SKM-1 (cell line): ENCODE measurements at regions not wholly inside any gene's neighbourhood (a gene's known extent, or its start where the extent isn't known, plus 50 kb on each side); places are given as distances from the start of the nearest gene placed in this dataset.

Source experiments
- DNase-seq: peaks from one replicate; lab custom pipeline; 2025; ENCODE audit not compliant: unreplicated experiment; lab: John Stamatoyannopoulos, UW

DNA sequence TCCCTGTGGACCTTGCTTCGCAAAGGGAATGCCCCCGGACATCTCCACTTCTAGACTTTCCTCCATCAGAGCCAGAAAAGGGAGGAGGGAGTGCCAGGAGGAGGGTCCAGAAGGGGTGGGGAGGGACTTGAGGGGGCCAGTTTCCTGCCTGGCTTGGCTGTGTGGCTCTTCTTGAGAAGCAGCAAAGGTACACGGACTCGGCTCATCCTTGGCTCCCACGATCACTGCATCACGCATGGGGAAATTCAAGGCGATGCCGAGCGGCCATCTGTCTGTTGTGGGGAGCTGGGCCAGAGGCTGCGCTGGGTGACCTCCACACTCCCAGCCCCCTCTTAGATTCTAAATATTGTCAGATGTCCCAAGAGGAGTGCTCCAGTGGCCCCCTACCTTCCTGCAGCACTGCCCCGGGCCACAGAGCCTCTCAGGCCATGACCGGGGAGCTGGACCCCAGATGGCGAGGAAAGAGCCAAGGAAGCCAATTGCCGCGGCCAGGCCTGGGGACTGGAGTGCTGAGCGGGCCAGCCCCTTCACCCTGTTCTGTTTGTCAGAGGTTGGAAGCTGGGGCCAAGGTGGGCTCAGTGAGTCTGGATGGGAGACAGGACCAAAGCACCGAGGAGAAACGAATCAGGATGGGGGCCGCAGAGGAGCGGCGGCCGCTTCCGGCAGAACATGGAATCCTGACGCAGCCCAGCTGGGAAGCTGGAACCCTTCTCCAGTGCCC is 104.5 kb downstream of the RBFOX3 start:
- DNase-seq: no peak

GRCh38 chr17:79505199-79505598 is 105.7 kb downstream of the RBFOX3 start:
- DNase-seq: no peak

DNA sequence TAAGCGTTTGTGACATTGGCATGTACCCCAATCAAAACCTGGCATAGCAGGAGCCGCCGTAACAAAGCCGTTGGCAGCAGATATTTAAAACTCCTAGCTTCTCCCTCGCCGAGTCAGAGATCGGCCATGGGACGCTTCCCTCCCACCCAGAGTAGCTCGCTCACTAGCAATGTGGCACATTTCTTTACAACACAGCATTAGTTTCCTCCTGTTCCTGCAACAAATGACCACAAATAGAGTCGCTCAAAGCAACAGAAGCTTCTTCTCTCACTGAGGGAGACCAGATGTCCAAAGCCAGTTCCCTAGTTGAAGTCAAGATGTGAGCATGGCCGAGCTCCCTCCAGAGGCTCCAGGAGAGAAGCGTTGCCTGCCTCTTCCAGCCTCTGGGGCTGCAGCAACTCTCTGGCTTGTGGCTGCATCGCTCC is 106.7 kb downstream of the RBFOX3 start:
- DNase-seq: no peak

- DNase-seq: no peak
These were observed 107.6 kb downstream of the RBFOX3 start for GRCh38 chr17:79503126-79503839.

GRCh38 chr17:79501910-79502309 is 108.9 kb downstream of the RBFOX3 start:
- DNase-seq: no peak

- DNase-seq: no peak
These were observed 109.9 kb downstream of the RBFOX3 start for GRCh38 chr17:79500745-79501618.

DNA sequence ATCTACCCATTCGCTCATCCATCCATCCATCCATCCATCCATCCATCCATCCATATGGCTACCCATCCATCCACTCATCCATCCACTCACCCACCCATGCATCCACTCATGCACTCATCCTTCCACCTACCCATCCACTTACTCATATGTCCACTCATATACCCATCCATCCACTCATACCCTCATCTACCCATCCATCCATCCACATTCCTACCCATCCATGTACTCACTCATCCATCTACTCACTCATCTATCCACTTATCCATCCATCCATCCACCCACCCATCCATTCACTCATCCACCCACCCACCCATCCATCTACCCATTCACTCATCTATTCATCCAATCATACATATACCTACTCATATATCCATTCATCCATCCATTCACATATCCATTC is 112.0 kb downstream of the RBFOX3 start:
- DNase-seq: no peak

DNA sequence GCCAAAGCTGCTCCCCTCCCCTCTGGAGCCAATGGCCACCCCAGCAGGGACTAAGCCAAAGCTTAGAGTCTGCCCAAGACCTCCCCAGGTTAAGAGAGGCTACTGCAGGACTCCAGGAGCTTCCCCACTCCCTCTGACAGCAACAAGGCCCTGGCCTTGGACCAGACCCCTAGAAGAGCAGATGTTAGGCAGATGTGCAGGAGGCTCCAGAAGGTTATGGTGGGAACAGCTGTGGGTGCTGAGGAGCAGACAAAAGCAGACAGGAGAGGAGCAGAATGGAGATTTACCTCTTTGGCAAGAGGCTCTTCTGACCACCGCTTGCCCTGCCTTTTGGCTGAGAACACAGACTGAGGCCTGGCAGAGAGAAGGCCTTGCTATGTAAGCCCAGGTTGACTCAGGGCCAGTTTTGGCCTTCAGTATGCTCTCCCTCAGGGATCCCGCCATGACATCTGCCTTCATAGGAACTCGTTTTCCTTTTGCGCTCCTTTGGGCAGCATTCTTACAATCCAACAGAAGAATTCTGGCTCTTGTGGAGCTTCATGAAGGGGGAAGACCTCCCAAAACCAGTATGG is 113.0 kb downstream of the RBFOX3 start:
- no peak for DNase-seq

DNA sequence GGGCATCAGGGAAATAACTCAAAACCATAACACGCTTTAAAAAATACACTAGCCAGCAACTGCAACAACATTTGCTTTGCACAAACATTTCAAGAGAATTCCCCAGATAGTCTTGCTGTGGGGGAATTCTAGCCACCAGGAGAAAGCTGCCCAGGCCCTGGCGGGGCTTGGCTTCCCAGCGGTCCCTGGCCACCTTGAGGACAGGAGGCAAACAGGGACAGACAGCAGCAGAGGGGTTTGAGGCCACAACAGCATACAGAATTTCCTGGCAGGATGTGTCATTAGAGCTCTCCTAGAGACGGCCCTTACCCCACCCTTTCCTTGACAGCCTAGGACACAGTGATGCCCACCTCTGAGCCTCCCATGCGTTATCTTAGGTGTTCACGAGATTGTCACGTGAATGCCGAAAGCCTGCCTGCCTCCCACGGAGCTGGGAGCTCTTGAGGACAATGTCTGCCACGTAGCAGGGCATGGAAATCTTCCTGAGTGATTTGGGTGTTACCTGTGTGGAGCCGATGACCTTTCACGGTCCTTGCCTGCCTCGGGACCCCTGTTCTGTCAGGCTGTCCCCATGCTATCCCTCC is 114.3 kb downstream of the RBFOX3 start:
- no peak for DNase-seq

- no peak for DNase-seq
These were observed 115.2 kb downstream of the RBFOX3 start for GRCh38 chr17:79495665-79496064.

DNA sequence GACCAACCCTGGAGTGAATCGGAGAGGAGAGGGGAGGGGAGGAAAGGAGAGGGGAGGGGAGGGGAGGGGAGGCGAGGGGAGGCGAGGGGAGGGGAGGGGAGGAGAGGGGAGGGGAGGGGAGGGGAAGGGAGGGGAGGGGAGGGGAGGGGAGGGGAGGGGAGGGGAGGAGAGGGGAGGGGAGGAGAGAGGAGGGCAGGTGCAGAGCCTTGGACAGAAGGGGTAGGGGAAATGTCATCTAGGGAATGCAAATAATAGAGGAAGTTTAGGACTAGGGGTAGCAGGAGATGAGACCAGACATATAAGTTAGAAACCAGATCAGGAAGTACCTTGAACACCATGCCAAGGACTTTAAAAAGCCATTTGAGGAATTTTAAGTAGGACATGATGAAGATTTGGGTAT is 119.8 kb downstream of the RBFOX3 start:
- no peak for DNase-seq

DNA sequence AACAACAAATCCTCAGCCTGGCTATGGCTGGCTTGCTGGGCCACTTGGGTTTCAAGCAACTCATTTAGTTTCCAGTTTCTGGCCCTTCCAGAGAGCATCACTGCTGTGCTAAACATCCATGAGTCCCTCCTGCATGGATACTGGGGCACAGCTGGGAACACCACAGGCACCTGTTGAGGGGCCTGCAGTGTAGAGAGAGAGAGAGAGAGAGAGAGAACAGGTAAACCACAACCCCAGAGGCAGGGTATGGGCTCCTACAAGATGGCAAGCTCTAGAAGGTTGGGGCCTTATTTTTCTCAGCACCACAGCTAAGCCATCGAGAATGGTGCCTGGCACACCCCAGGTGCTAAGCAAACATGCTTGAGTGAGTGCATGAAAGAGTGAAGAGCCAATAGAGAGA is 120.3 kb downstream of the RBFOX3 start:
- no peak for DNase-seq

DNA sequence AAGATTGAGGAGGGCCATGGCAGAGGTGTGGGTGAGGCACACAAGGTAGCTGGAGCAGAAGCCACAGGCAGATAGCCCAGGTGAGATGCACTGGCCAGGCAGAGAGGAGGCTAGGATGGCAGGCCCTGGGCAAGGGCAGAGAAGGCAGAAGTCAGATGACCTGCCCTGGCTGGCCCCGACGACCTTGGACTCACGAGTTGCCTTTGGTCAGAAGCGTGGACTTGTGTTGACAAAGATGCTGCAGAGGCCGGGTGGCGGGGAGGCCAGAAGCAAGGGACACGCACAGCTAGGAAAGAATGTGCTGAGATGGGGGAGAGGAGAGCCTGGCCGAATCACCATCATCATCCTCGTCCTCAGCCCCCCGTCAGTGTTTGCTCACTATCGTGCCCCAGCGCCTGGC is 123.7 kb downstream of the RBFOX3 start:
- no peak for DNase-seq

DNA sequence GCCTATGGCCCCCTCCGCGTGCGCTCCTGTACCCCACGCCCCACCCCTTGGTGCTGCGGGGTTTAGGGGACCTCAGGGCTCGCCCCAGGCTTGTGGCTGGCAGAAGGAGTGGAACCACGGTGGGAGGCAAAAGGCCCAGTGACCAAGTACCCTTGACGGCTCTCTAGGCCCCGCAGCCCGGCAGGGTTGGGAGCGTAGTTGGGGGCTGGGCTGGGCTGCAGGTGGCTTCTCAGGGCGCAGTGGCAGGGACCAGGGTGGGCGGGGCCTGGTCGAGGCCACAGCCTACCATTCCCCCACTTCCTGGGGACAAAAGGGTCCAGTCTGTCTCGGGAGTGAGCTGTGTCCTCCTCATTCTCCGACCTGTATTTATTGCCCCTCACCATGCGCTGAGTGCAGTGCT is 124.9 kb downstream of the RBFOX3 start:
- no peak for DNase-seq

GRCh38 chr17:79485419-79485985 is 125.3 kb downstream of the RBFOX3 start:
- no peak for DNase-seq

DNA sequence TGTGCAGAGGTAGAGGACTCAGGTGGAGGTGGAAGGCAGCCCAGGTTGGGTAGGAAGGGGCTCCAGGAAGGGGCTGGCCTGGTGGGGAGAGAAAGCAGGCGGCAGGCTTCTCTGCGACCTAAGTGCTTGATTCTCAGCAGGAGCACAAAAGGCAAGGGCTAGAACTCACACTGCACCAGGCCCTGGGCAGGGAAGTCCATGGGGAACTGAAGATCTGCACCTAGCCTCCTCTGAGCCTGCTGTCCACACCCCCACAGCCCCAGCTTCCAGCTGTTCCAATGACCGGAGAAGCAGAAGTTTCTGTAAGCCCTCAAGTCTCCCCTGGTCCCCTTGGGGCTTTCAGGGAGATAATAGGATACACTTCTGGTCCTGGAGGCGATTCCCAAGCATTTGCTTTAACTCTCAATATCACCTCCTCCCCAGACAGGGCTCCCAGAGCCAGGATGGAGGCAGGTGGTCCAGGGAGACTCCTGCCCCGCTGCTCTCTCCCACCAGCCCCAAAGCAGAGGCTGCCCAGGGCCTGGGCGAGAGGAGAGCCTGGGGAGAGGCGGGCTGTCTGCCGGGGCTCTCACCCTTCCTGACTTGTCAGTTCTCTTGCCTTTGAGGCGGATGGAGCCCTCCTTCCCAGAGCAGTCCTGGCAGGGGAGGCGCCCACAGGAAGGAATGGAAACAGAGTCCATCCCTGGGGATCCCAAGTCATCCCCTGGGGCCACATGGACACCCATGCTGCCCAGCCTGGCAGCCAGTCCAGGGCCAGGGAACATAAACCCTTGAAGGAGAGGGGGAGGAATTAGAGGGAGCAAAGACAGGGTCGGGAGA is 126.0 kb downstream of the RBFOX3 start:
- no peak for DNase-seq

DNA sequence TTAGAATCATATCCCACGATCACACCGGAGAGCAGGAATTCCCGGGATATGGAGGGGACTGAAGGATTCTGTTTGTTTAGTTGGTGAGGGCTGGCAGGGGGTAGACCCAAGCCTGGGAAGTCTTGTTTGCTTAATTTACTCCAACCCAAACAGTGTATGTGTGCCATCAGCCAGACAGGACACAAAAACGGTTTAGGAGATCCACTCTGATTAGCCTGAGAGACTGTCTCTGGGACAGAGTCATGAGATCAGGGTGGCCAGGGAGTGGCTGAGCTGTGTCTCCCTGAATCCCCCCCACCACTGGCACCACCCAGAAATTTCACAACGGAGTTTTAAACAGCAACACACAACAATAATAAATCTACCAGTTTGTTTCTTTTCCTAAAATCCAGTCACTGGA is 127.0 kb downstream of the RBFOX3 start:
- DNase-seq: no peak

- DNase-seq: no peak
These were observed 127.9 kb downstream of the RBFOX3 start for GRCh38 chr17:79482727-79483521.

- no peak for DNase-seq
These were observed 131.0 kb downstream of the RBFOX3 start for GRCh38 chr17:79479876-79480275.
